NCI-H2196 treated with DMSO at 0.1 percent for 48 hours (cell line): ENCODE measurements at regions not wholly inside any gene's neighbourhood (a gene's known extent, or its start where the extent isn't known, plus 50 kb on each side); places are given as distances from the start of the nearest gene placed in this dataset.
"Not testable (repeated sequence)": the region's sequence is repeated elsewhere in the genome, so short reads cannot be mapped to it uniquely, and the experiment has no call there.

ENCODE experiments used
- DNase-seq: peaks from one replicate; lab custom pipeline; 2025; ENCODE audit not compliant: unreplicated experiment; lab: John Stamatoyannopoulos, UW

GRCh38 chr6:8645212-8645611 is 209.9 kb upstream of the SLC35B3 start:
- no peak for DNase-seq

GRCh38 chr6:8644306-8644705 is 209.0 kb upstream of the SLC35B3 start:
- no peak for DNase-seq

GRCh38 chr6:8642854-8643253 is 207.5 kb upstream of the SLC35B3 start:
- no peak for DNase-seq

- DNase-seq: no peak
These were observed 206.8 kb upstream of the SLC35B3 start for GRCh38 chr6:8642131-8642530.

- no peak for DNase-seq
These were observed 204.7 kb upstream of the SLC35B3 start for GRCh38 chr6:8639928-8640649.

GRCh38 chr6:8637896-8638597 is 202.7 kb upstream of the SLC35B3 start:
- no peak for DNase-seq

GRCh38 chr6:8633762-8634161 is 198.4 kb upstream of the SLC35B3 start:
- DNase-seq: no peak

GRCh38 chr6:8628736-8629135 is 193.4 kb upstream of the SLC35B3 start:
- DNase-seq: no peak

- DNase-seq: no peak
These were observed 192.7 kb upstream of the SLC35B3 start for GRCh38 chr6:8628063-8628462.

- no peak for DNase-seq
These were observed 191.9 kb upstream of the SLC35B3 start for GRCh38 chr6:8627085-8627861.

GRCh38 chr6:8624665-8625064 is 189.3 kb upstream of the SLC35B3 start:
- no peak for DNase-seq

- no peak for DNase-seq
These were observed 188.1 kb upstream of the SLC35B3 start for GRCh38 chr6:8623441-8623840.

- DNase-seq: no peak
These were observed 184.5 kb upstream of the SLC35B3 start for GRCh38 chr6:8619853-8620252.

- DNase-seq: not testable (repeated sequence)
These were observed 184.1 kb upstream of the SLC35B3 start for GRCh38 chr6:8619408-8619807.

GRCh38 chr6:8608737-8609136 is 173.4 kb upstream of the SLC35B3 start:
- DNase-seq: no peak

- no peak for DNase-seq
These were observed 154.8 kb upstream of the SLC35B3 start for GRCh38 chr6:8589941-8590729.

- DNase-seq: no peak
These were observed 152.8 kb upstream of the SLC35B3 start for GRCh38 chr6:8588176-8588575.

GRCh38 chr6:8583291-8583690 is 147.9 kb upstream of the SLC35B3 start:
- DNase-seq: no peak

GRCh38 chr6:8579372-8579771 is 144.0 kb upstream of the SLC35B3 start:
- DNase-seq: no peak

GRCh38 chr6:8578006-8578405 is 142.7 kb upstream of the SLC35B3 start:
- no peak for DNase-seq
